ENCODE measurements at regions not wholly inside any gene's neighbourhood (a gene's known extent, or its start where the extent isn't known, plus 50 kb on each side); places are given as distances from the start of the nearest gene placed in this dataset.

- TF ChIP-seq, protein P1, sequence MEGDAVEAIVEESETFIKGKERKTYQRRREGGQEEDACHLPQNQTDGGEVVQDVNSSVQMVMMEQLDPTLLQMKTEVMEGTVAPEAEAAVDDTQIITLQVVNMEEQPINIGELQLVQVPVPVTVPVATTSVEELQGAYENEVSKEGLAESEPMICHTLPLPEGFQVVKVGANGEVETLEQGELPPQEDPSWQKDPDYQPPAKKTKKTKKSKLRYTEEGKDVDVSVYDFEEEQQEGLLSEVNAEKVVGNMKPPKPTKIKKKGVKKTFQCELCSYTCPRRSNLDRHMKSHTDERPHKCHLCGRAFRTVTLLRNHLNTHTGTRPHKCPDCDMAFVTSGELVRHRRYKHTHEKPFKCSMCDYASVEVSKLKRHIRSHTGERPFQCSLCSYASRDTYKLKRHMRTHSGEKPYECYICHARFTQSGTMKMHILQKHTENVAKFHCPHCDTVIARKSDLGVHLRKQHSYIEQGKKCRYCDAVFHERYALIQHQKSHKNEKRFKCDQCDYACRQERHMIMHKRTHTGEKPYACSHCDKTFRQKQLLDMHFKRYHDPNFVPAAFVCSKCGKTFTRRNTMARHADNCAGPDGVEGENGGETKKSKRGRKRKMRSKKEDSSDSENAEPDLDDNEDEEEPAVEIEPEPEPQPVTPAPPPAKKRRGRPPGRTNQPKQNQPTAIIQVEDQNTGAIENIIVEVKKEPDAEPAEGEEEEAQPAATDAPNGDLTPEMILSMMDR (IDR thresholded peaks at IDR 0.05): no peak
- TF ChIP-seq EP300 (IDR thresholded peaks at IDR 0.05) (no peak), POLR2AphosphoS5 (IDR thresholded peaks at IDR 0.05) (no peak)
Observed at GRCh38 chr3:127444761-127445160, 145.8 kb downstream of the TPRA1 start.

All from gastroesophageal sphincter (tissue), 3 donors.